ENCODE measurements at regions not wholly inside any gene's neighbourhood (a gene's known extent, or its start where the extent isn't known, plus 50 kb on each side); places are given as distances from the start of the nearest gene placed in this dataset. TPM values are rescaled to one million over a fixed set of nuclear protein-coding genes. Genes with fewer than 3 reads are reported as not detected.

DNA sequence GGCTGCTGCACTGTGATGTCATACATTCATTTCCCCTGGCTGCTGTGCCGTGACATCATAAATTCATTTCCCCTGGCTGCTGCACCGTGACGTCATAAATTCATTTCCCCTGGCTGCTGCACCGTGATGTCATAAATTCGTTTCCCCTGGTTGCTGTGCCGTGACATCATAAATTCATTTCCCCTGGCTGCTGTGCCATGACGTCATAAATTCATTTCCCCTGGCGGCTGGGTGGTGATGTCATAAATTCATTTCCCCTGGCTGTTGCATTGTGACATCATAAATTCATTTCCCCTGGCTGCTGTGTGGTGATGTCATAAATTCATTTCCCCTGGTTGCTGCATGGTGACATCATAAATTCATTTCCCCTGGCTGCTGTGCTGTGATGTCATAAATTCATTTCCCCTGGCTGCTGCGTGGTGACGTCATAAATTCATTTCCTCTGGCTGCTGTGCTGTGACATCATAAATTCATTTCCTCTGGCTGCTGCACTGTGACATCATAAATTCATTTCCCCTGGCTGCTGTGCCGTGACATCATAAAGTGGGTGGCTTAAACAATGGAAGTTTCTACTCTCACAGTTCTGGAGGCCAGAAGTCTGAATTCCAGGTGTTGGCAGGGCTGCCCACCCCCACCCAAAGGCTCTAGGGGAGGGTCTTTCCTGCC, 301.1 kb downstream of the SHANK2 start:
- Histone ChIP-seq H3K27me3 (no peaks in the 10 kb centered on the region), H3K4me1 (ENCODE audit: insufficient read depth) (no peaks in the 10 kb centered on the region), H3K27ac (no peak overlapping the region), H3K36me3 (no peaks in the 10 kb centered on the region), H3K9me3 (no peaks in the 10 kb centered on the region), H3K4me3 (no peak overlapping the region)
- 75 to 82% (median 77%) methylated on average over 11 of the region's 11 CpGs for WGBS, 3 donors
- TF ChIP-seq POLR2A (IDR thresholded peaks at IDR 0.05) (no peak), EP300 (IDR thresholded peaks at IDR 0.05) (no peak)
- no peak for DNase-seq
- intact Hi-C loops (cut with DNase I): no loop called here

DNA sequence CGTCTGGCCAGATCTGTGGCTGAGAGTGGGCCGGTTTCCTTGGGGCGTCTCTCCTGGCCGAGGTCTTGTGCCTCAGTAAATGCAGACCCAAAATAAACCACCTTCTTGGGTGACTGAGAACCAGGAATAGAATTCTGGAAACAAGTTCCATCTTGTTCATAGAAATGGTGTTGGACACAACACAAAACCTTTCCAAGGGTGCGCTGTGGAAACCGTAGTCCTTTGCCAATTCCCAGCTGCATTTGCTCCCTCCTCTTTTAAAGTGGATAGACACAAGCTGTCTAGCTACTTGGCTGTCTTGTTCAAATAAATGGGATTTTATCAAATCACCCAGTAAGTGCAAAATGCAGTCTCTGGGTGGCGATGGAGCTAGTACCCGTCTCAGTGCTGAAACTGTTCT, 300.2 kb downstream of the SHANK2 start:
- no peak for DNase-seq
- H3K36me3 ChIP-seq: no peaks in the 10 kb centered on the region
- TF ChIP-seq EP300 (IDR thresholded peaks at IDR 0.05): no peak
- TF ChIP-seq, protein P1, sequence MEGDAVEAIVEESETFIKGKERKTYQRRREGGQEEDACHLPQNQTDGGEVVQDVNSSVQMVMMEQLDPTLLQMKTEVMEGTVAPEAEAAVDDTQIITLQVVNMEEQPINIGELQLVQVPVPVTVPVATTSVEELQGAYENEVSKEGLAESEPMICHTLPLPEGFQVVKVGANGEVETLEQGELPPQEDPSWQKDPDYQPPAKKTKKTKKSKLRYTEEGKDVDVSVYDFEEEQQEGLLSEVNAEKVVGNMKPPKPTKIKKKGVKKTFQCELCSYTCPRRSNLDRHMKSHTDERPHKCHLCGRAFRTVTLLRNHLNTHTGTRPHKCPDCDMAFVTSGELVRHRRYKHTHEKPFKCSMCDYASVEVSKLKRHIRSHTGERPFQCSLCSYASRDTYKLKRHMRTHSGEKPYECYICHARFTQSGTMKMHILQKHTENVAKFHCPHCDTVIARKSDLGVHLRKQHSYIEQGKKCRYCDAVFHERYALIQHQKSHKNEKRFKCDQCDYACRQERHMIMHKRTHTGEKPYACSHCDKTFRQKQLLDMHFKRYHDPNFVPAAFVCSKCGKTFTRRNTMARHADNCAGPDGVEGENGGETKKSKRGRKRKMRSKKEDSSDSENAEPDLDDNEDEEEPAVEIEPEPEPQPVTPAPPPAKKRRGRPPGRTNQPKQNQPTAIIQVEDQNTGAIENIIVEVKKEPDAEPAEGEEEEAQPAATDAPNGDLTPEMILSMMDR (IDR thresholded peaks at IDR 0.05): no peak
- no peak for TF ChIP-seq POLR2A (IDR thresholded peaks at IDR 0.05)
- WGBS, 3 donors: 33 to 54% (median 48%) methylated on average over 8 of the region's 8 CpGs
- no peaks in the 10 kb centered on the region for H3K27me3 ChIP-seq
- H3K27ac ChIP-seq: no peak overlapping the region
- intact Hi-C loops (cut with DNase I): no loop called here
- no peak overlapping the region for H3K4me3 ChIP-seq
- no peaks in the 10 kb centered on the region for H3K9me3 ChIP-seq
- H3K4me1 ChIP-seq (ENCODE audit: insufficient read depth): no peaks in the 10 kb centered on the region

DNA sequence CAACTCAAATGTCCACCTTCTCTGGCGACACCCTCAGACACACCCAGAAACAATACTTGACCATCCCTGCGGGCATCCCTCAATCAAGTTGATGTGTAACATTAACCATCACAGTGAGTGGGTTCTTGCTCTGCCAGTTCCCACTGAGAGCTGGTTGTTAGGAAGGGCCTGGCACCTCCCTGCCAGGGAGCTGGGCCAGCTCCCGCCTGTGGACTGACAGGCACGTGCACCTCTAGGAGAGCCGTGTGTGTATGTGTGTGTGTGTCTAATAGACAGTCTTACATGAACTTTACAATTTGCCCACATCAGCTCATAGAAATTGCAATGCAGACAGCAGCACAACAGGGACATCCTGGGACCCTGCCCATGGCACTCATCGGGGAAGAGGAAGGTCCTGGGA, 298.7 kb downstream of the SHANK2 start:
- H3K4me3 ChIP-seq: no peak overlapping the region
- no peaks in the 10 kb centered on the region for H3K9me3 ChIP-seq
- WGBS, 3 donors: 86 to 91% (median 87%) methylated on average over 6 of the region's 6 CpGs
- H3K4me1 ChIP-seq (ENCODE audit: insufficient read depth): no peaks in the 10 kb centered on the region
- no peaks in the 10 kb centered on the region for H3K27me3 ChIP-seq
- no peak overlapping the region for H3K27ac ChIP-seq
- TF ChIP-seq EP300 (IDR thresholded peaks at IDR 0.05) (no peak), POLR2A (IDR thresholded peaks at IDR 0.05) (no peak)
- TF ChIP-seq, protein P1 (IDR thresholded peaks at IDR 0.05): no peak
- no peak for DNase-seq
- intact Hi-C loops (cut with DNase I): no loop called here
- H3K36me3 ChIP-seq: no peaks in the 10 kb centered on the region

DNA sequence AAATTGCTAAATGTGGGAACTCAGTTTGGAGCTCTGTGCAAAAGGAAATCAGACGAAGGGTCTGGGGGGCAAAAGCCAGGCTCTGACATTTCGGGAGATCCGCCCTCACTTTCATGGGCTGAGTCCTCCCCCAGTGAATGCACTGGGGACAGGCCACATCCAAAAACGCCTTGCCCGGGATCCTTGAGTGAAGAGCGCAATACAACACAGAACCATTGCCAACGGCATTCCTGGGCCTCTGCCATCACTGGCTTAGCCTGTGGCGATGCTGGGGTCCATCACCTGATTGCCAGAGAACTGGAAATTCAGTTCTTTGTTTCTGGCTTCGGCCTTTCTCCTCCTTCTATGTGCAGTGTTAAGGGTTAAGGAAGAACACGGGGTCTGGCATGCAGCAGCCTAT, 297.9 kb downstream of the SHANK2 start:
- Histone ChIP-seq H3K9me3 (no peaks in the 10 kb centered on the region), H3K4me1 (ENCODE audit: insufficient read depth) (no peaks in the 10 kb centered on the region), H3K27me3 (no peaks in the 10 kb centered on the region), H3K4me3 (no peak overlapping the region), H3K36me3 (no peaks in the 10 kb centered on the region), H3K27ac (no peak overlapping the region)
- TF ChIP-seq, protein P1 (IDR thresholded peaks at IDR 0.05): no peak
- TF ChIP-seq EP300 (IDR thresholded peaks at IDR 0.05) (no peak), POLR2A (IDR thresholded peaks at IDR 0.05) (no peak)
- intact Hi-C loops (cut with DNase I): no loop called here
- 82% methylated on average over 10 of the region's 10 CpGs for WGBS, 3 donors
- no peak for DNase-seq

Small RNAs in the stretch of these regions (microRNA-seq; reads per million reads assigned to microRNA genes)
- gene MIR3664: 0 to 0.18 (median 0) reads per million in 3 donors

Small RNAs in the stretch of these regions (small RNA-seq; reads per million reads assigned to genes)
- gene MIR3664: not detected
- not detected for gene RF00019

Measured in ovary (tissue), 7 donors.